Osteoblast (primary cell): ENCODE measurements at regions not wholly inside any gene's neighbourhood (a gene's known extent, or its start where the extent isn't known, plus 50 kb on each side); places are given as distances from the start of the nearest gene placed in this dataset.

ENCODE experiments used
- DNase-seq: peaks from one replicate; pipeline ENCODE4 v3.0.0; 2011; ENCODE audit warnings: low spot score, mixed read lengths; ENCODE audit not compliant: insufficient read length; ENCODE audit errors: missing footprints
- H2AFZ ChIP-seq: 2 replicates; pipeline ENCODE4 v1.6.0; 2011; ENCODE audit warnings: mild to moderate bottlenecking, low read length
- H3K27ac ChIP-seq: 2 replicates; pipeline ENCODE4 v1.5.1; 2011; ENCODE audit warnings: mild to moderate bottlenecking, low read depth, low read length, moderate library complexity
- H3K27me3 ChIP-seq: 2 replicates; pipeline ENCODE4 v1.6.0; 2012; ENCODE audit warnings: mild to moderate bottlenecking, control low read depth, inconsistent platforms, low read length, moderate library complexity; ENCODE audit not compliant: insufficient read depth
- H3K36me3 ChIP-seq: 2 replicates; pipeline ENCODE4 v1.5.1; 2011; ENCODE audit warnings: mild to moderate bottlenecking, low read length, control low read depth, moderate library complexity; ENCODE audit not compliant: insufficient read depth
- H3K4me1 ChIP-seq: 2 replicates; pipeline ENCODE4 v1.5.1; 2011; ENCODE audit warnings: mild to moderate bottlenecking, low read length, control low read depth, moderate library complexity; ENCODE audit not compliant: insufficient read depth
- H3K4me2 ChIP-seq: 2 replicates; pipeline ENCODE4 v1.6.0; 2011; ENCODE audit warnings: mild to moderate bottlenecking, low read length; ENCODE audit not compliant: insufficient read depth
- H3K4me3 ChIP-seq: fragments of 200-600 bp; sonication (generic); 3 replicates; pipeline ENCODE4 v1.5.1; 2012; ENCODE audit warnings: mild to moderate bottlenecking, low read length, inconsistent platforms; ENCODE audit not compliant: insufficient read depth
- H3K79me2 ChIP-seq: 2 replicates; pipeline ENCODE4 v1.6.0; 2012; ENCODE audit warnings: mild to moderate bottlenecking, low read length, control low read depth, inconsistent platforms; ENCODE audit not compliant: insufficient read depth
- H3K9me3 ChIP-seq: 2 replicates; pipeline ENCODE4 v1.5.1; 2011; ENCODE audit warnings: low read depth, low read length, control low read depth
- H4K20me1 ChIP-seq: 2 replicates; pipeline ENCODE4 v1.6.0; 2012; ENCODE audit warnings: mild to moderate bottlenecking, low read length, control low read depth; ENCODE audit not compliant: insufficient read depth
- CTCF ChIP-seq: IDR thresholded peaks from 2 replicates; pipeline ENCODE4 v1.5.1; 2011; ENCODE audit warnings: mild to moderate bottlenecking, low read depth, low read length, moderate library complexity; ENCODE audit errors: extremely low read depth

GRCh38 chr14:85428926-85429325, 101.0 kb upstream of the FLRT2 start:
- no peak overlapping the region for H3K4me3 ChIP-seq
- no peaks in the 10 kb centered on the region for H3K79me2 ChIP-seq
- no peaks in the 10 kb centered on the region for H4K20me1 ChIP-seq
- H3K27me3 ChIP-seq, result no peaks in the 10 kb centered on the region
- no peak overlapping the region for H3K27ac ChIP-seq
- TF ChIP-seq CTCF, result no peak
- H3K9me3 ChIP-seq, result no peaks in the 10 kb centered on the region
- DNase-seq, result peak; percentile 63
- H3K4me2 ChIP-seq, result no peak overlapping the region
- H3K4me1 ChIP-seq, result peaks cover 9% of the 10 kb centered on the region
- no peaks in the 10 kb centered on the region for H3K36me3 ChIP-seq
- no peak overlapping the region for H2AFZ ChIP-seq

GRCh38 chr14:85437148-85437547, 92.8 kb upstream of the FLRT2 start:
- no peaks in the 10 kb centered on the region for H4K20me1 ChIP-seq
- H3K9me3 ChIP-seq, result no peaks in the 10 kb centered on the region
- no peaks in the 10 kb centered on the region for H3K27me3 ChIP-seq
- no peak overlapping the region for H3K4me3 ChIP-seq
- peaks cover 13% of the 10 kb centered on the region for H3K4me1 ChIP-seq
- H3K79me2 ChIP-seq, result no peaks in the 10 kb centered on the region
- H3K4me2 ChIP-seq, result no peak overlapping the region
- no peak overlapping the region for H2AFZ ChIP-seq
- no peak for TF ChIP-seq CTCF
- DNase-seq, result peak; percentile 78
- no peak overlapping the region for H3K27ac ChIP-seq
- H3K36me3 ChIP-seq, result no peaks in the 10 kb centered on the region

GRCh38 chr14:85438001-85438400, 91.9 kb upstream of the FLRT2 start:
- Histone ChIP-seq H3K79me2 (no peaks in the 10 kb centered on the region), H2AFZ (peak overlapping the region; percentile 67), H3K27me3 (no peaks in the 10 kb centered on the region), H3K4me2 (no peak overlapping the region), H3K27ac (no peak overlapping the region), H3K4me3 (no peak overlapping the region), H3K9me3 (no peaks in the 10 kb centered on the region), H3K36me3 (no peaks in the 10 kb centered on the region), H3K4me1 (peaks cover 13% of the 10 kb centered on the region), H4K20me1 (no peaks in the 10 kb centered on the region)
- no peak for DNase-seq
- TF ChIP-seq CTCF, result no peak

GRCh38 chr14:85438481-85438942, 91.4 kb upstream of the FLRT2 start:
- no peaks in the 10 kb centered on the region for H3K27me3 ChIP-seq
- H3K36me3 ChIP-seq, result no peaks in the 10 kb centered on the region
- H3K27ac ChIP-seq, result no peak overlapping the region
- H3K79me2 ChIP-seq, result no peaks in the 10 kb centered on the region
- H2AFZ ChIP-seq, result peak overlapping the region; percentile 67
- no peak for DNase-seq
- no peak overlapping the region for H3K4me3 ChIP-seq
- H3K4me1 ChIP-seq, result peaks cover 13% of the 10 kb centered on the region
- H3K9me3 ChIP-seq, result no peaks in the 10 kb centered on the region
- no peak for TF ChIP-seq CTCF
- H4K20me1 ChIP-seq, result no peaks in the 10 kb centered on the region
- H3K4me2 ChIP-seq, result no peak overlapping the region
